Kidney epithelial cell (primary cell): ENCODE measurements at regions not wholly inside any gene's neighbourhood (a gene's known extent, or its start where the extent isn't known, plus 50 kb on each side); places are given as distances from the start of the nearest gene placed in this dataset.

Source experiments
- DNase-seq: peaks from one replicate; pipeline ENCODE4 v3.0.0-alpha.2; 2010; ENCODE audit warnings: low read depth
- H3K27me3 ChIP-seq: 2 replicates; pipeline ENCODE4 v1.6.0; 2011; ENCODE audit warnings: low read length; ENCODE audit not compliant: control insufficient read depth, insufficient read depth
- H3K36me3 ChIP-seq: 2 replicates; pipeline ENCODE4 v1.5.1; 2011; ENCODE audit warnings: low read length; ENCODE audit not compliant: control insufficient read depth, insufficient read depth
- H3K4me3 ChIP-seq: 2 replicates; pipeline ENCODE4 v1.5.1; 2011; ENCODE audit warnings: low read depth, mild to moderate bottlenecking, control low read depth, low read length
- CTCF ChIP-seq: IDR thresholded peaks from 2 replicates; pipeline ENCODE4 v1.5.1; 2011; ENCODE audit warnings: mild to moderate bottlenecking, moderate library complexity, low read length, control low read depth, inconsistent platforms; ENCODE audit not compliant: insufficient read depth, poor library complexity, severe bottlenecking

DNA sequence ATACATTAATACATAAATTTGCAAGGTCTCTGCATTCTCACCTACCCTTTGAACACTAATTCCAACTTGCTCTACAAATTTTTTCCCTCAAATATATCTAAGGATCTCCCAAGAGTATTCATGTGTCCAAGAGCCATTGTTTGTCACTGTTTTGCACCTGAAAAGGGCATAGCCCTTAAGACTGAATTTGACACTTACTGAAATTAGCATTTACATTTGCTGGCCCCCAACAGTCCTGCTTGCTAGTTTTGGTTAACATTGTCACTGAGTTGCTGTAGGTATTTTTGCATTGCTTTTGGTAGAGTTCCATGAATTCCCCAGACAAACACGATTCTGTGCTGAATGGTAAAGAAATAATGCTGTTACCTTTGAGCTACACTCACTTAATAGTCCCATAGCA, 57.3 kb downstream of the KCNA4 start:
- no peak for TF ChIP-seq CTCF
- Histone ChIP-seq H3K27me3 (no peaks in the 10 kb centered on the region), H3K4me3 (no peak overlapping the region), H3K36me3 (no peaks in the 10 kb centered on the region)
- DNase-seq, result no peak

DNA sequence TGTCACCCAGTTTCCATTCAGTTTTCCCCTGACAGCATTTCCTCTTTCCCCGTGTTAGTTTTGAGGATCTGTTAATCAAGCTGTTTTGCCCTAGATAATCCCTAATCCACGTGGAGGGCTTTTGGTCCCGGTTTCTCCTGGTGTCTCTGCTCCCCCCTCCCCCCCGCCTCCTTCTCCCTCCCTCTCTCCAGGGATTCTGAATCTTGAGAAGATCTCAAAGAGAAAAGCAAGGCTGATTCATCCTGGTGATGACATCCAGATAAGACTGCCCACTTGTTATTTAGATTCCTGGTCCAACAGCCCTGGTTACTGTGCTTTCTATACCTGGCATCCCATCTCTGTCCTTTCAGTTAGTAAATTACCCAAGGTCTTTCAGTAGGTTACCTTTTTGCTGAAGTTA, 59.4 kb downstream of the KCNA4 start:
- no peak overlapping the region for H3K4me3 ChIP-seq
- TF ChIP-seq CTCF, result no peak
- no peaks in the 10 kb centered on the region for H3K27me3 ChIP-seq
- no peak for DNase-seq
- H3K36me3 ChIP-seq, result no peaks in the 10 kb centered on the region

DNA sequence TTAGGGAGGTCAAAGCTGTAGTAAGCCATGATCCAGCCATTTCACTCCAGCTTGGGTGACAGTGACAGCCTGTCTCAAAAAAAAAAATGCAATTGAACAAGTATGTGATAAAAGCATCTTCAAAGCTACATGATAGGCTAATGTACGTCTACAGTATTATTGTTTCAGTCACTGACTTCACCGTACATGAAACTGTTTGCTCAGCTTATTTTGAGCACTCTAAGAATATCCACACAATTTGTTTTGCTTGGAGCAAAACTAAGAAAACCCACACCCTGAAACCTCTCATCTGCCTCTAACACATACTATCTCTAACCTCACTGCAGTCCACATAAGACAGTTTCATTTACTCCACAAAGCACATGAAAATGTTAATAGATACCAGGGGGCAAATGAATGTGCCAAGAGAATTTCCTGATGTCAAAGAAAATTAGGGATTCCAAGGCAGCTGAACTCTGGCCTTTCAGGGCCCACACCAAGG, 60.7 kb downstream of the KCNA4 start:
- DNase-seq, result no peak
- Histone ChIP-seq H3K36me3 (no peaks in the 10 kb centered on the region), H3K4me3 (no peak overlapping the region), H3K27me3 (no peaks in the 10 kb centered on the region)
- no peak for TF ChIP-seq CTCF

- no peaks in the 10 kb centered on the region for H3K27me3 ChIP-seq
- no peaks in the 10 kb centered on the region for H3K36me3 ChIP-seq
- no peak for TF ChIP-seq CTCF
- H3K4me3 ChIP-seq, result no peak overlapping the region
- no peak for DNase-seq
These were observed 73.5 kb downstream of the KCNA4 start for GRCh38 chr11:29943347-29943746.

DNA sequence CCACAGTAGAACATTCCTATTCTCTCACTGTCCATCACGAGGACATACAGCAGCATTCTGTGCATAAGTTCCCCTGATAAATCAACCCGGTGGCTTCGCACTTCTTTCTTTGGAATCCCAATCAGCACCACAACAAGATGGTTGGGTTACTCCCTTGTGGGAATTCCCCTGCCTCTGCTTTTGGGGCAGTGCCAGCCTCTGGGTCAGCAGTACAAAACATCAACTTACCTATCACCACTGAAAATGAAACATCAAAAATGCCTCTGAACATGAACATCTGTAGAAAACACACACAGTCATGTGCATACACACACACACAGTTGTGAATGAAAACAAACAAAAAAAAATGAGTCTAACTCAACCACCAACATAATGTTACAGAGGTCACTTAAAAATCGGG, 79.3 kb downstream of the KCNA4 start:
- no peaks in the 10 kb centered on the region for H3K27me3 ChIP-seq
- no peak overlapping the region for H3K4me3 ChIP-seq
- no peak for DNase-seq
- no peaks in the 10 kb centered on the region for H3K36me3 ChIP-seq
- no peak for TF ChIP-seq CTCF

- Histone ChIP-seq H3K4me3 (no peak overlapping the region), H3K36me3 (no peaks in the 10 kb centered on the region), H3K27me3 (no peaks in the 10 kb centered on the region)
- TF ChIP-seq CTCF, result no peak
- DNase-seq, result no peak
These were observed 82.7 kb downstream of the KCNA4 start for GRCh38 chr11:29934115-29934638.
